Ammon's horn (tissue), 1 donor: ENCODE measurements at regions not wholly inside any gene's neighbourhood (a gene's known extent, or its start where the extent isn't known, plus 50 kb on each side); places are given as distances from the start of the nearest gene placed in this dataset.
"Not testable (repeated sequence)": the region's sequence is repeated elsewhere in the genome, so short reads cannot be mapped to it uniquely, and the experiment has no call there.

Experiments used
- DNase-seq: peaks from one replicate; pipeline ENCODE4 v3.0.0-alpha.2; 2016; ENCODE audit warnings: low spot score

- no peak for DNase-seq
These were observed 722.6 kb downstream of the LRRIQ3 start for GRCh38 chr1:73475316-73475870.

GRCh38 chr1:73472810-73473209 is 725.2 kb downstream of the LRRIQ3 start:
- DNase-seq, result no peak

DNA sequence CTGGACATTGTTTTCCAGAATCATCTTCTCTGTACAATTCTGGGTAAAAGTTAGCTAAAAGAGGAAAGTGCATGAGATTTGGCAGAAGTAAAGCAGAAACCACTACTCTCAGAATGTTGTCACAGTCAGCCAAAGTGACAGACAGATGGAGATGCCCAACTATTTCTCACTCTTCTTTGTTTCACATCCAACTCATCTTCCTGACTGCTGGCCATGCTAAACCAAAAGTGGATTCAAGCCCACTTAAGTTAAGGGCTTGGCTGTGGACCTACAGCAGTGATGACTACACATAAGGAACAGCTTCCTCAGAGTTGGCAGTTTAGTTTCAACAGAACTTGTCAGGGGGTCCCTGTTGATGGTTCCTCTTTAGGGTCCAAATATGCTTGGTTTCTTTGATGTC is 730.2 kb downstream of the LRRIQ3 start:
- DNase-seq, result no peak

- no peak for DNase-seq
These were observed 734.1 kb downstream of the LRRIQ3 start for GRCh38 chr1:73463873-73464272.

DNA sequence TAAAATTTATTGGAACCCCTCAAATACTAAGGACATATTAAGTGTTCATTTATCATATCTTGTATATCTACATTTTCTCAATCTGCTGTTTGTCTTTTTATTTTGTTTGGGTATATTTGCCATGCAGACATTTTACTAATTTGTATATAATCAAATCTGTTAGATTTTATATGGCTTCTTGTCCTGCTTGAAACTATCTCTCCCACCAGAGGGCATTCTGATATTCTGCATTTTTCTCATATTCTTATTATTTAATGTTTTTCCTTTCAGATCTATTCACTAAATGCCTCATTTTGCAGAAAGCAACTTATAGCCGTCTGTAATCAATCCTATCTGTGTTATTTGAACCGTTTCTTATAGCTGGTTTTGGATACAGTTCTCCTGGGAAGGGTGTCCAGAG is 745.5 kb downstream of the LRRIQ3 start:
- DNase-seq, result no peak

- DNase-seq, result not testable (repeated sequence)
These were observed 747.3 kb downstream of the LRRIQ3 start for GRCh38 chr1:73450668-73451067.

DNA sequence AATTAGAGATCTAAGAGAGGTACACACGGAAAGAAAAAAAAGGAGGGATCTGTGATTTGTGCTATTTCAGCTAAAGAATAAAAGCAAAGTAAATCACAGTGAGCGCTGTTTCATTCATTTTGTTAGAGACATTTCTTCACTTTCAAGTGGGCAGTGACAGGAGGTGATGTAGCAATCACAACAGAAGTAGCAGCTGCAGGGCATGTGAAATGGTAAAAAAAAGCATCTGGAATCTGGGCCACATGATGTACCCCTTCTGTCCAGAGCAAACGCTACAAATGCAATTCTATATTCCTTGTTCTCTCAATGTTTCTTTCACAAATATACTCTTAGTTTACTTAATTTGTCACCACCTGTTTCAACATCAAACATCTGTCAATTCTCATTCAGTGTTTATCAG is 786.5 kb downstream of the LRRIQ3 start:
- DNase-seq, result no peak

GRCh38 chr1:73401666-73402065 is 796.3 kb downstream of the LRRIQ3 start:
- no peak for DNase-seq

- DNase-seq, result no peak
These were observed 815.0 kb downstream of the LRRIQ3 start for GRCh38 chr1:73382966-73383365.

DNA sequence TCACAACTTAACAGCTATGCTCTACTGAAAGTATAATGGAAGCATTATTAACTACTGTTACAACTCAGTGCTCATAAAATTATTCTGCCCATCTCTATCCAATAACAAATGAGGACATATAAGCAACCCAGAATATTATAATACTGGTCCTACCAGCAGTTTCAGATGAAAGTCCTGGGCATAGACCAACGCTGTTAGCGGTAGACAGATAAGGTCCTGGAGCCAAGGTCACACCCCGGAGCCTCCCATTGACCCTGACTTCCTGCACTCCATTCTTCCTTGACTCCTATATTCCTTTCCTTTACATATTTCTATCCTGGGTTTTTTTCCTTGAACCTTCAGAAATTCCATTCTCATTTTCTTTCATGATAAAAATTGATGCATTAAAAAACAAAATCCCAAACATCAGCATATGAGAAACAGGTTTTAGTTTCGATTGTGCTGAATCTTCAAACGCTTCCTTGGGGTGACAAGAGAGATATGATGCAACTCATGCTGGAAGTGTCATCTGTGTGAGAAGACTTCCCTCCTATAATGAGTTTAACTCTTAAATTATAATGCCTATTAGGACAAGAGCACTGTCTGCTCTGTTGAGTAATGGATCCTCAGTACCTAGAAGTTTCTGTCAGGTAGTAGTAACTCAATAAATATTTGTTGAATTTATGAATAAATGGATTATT is 831.1 kb downstream of the LRRIQ3 start:
- DNase-seq, result no peak

DNA sequence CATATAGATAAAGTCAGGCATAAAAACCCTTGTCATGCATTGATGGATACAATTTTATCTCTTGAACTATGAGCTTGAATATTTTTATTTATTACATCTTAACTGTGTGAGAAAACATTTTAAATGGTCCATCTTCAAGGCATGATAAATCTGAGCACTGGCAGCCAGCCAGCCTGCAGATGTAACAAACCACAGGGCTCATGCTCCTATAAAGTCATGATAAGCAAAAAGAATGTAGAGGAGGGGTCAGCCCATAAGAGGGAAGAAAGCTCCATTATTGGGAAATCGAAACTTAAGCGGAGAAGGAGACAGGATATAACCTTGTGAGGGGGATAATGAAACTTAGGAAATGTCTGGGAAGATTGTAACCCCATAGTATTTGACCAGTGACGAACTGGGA is 839.0 kb downstream of the LRRIQ3 start:
- DNase-seq, result no peak

GRCh38 chr1:73356485-73356884 is 841.5 kb downstream of the LRRIQ3 start:
- no peak for DNase-seq

GRCh38 chr1:73343947-73344346 is 854.0 kb downstream of the LRRIQ3 start:
- DNase-seq, result no peak

DNA sequence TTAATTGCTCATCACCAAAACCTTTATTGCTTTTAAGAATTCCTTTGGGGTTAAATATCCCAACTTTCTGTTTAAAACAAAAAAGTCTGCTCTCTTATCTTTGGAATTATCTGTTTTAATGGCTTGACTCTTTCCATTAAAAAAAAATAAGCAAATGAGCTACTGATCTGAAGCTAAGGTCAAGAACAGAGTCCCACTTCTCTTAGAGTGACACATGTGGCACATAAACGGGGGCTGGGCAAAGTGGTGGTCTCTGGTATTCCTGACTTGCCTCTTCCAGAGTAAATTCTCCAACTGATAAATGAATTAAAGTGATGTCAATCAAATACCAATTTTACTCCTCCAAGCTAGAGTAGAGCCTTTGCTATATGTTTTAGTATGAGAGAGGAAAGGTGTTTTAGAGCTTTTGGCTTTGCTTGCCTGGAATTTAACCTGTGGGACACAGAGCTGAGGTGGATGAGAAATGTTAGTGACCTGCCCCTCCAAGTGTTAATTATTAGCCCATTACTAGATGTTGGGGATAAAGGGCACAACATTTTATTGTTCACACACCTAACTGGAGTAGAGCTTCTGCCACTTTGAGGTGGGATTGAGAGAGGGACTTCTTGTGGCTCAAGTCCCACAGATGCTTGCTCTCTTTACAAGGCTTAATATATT is 864.0 kb downstream of the LRRIQ3 start:
- no peak for DNase-seq

- DNase-seq, result no peak
These were observed 866.2 kb downstream of the LRRIQ3 start for GRCh38 chr1:73331726-73332125.

DNA sequence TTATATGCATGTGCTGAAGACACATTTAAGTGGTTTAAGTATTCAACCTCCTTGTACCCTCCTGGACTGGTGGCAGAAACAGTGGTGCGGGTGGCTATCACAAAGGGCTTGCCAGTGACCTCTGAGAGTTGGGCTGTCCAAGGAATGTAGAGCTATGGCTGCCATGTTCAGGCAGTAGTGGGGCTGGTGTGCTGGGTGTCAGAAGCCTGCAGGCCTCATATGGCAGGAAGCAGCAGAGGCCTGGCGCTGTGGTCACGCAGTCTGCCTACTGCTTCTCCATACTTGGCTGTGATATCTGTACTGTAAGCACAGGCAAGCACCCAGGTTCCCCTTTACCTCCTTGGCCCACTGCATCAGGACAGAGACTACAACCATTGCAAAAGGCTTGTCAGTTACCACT is 870.0 kb downstream of the LRRIQ3 start:
- DNase-seq, result no peak

GRCh38 chr1:73327180-73327793 is 870.7 kb downstream of the LRRIQ3 start:
- no peak for DNase-seq

- no peak for DNase-seq
These were observed 871.3 kb downstream of the LRRIQ3 start for GRCh38 chr1:73326663-73327062.

DNA sequence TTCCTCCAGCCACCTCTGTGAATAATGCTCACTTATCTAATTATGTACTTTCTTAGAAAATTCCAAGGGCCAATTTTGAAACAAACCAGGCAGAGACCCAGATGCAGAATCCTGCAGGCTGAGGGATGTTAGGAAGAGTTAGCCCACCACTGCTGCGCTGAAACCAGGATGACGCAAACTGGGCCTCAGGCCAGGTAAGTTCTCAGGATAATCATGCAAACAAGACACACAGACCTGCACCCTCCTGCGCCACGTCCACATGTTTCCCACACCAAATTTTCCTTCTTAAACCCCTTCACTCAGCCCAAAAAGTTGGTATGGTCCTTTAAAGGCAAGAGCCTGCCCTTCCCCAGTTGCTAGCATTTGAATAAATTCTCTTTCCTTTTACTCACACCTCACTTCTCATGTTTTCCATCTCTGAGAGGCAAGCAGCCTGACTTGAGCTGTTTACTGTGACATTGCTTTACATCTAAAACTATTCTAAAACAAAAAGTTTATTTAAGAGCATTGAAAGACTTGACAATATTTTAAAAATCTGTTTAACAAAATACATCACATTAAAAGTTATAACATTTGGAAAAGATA is 887.1 kb downstream of the LRRIQ3 start:
- DNase-seq, result no peak

DNA sequence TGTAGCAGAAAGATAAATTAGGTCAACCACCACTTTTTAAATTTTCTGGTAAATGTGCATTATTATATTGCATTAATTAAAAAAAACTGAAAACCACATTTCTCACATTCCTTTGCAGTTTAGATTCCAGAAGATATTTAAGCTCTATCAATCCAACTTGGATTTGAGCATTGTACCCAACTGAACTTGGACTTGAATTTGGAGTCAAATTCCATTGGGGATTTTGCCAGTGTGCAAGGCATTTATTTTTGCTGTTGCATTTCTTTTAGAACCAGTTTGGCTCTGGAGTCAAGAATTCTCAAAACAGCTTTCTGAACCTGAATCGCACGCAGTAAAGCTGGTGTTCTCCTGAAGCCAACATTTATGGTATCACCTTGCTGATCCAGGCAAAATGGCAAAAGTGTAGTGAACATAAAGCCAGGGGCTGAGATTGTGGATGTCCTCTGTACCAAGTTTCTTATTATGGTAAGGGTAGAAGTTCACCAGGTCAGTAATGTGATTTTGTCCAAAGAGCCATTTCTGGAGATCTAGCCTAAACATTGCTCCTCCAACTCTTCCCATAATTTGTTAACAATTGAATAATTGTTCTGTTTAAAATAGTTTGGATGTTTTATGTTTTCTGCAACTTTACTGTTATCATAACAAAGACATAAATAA is 890.9 kb downstream of the LRRIQ3 start:
- no peak for DNase-seq

DNA sequence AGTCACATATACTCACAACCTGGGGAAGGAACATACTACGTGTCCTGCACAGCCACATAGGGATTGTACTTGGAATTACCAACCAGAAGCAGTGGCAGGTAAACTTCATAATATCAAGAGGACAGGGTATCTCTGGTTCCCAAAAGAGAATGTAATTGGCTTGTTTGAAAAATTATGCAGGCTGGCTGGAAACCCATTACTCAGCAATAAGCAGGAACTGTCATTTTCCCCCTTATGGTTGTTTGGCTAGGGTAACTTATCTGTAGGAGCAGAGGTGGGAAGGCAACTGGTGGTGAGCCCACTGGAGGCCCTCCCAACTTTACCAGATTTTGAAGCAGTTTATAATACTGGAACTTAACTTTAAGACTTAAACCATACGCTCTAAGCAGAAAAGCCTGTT is 924.1 kb downstream of the LRRIQ3 start:
- no peak for DNase-seq

DNA sequence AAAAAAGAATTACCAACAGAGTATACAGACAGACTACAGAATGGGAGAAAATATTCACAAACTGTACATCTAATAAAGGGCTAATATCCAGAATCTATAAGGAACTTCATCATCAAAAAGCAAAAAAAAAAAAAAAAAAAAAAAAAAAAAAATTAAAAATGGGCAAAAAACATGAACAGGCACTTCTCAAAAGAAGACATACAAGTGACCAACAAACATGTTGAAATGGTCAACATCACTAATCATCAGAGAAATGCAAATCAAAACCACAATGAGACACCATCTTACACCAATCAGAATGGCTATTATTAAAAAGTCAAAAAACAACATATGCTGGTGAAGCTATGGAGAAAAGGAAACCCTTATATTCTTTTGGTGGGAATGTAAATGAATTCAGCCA is 952.8 kb downstream of the LRRIQ3 start:
- DNase-seq, result not testable (repeated sequence)
